22Rv1 (cell line): ENCODE measurements at regions not wholly inside any gene's neighbourhood (a gene's known extent, or its start where the extent isn't known, plus 50 kb on each side); places are given as distances from the start of the nearest gene placed in this dataset.
"Not testable (repeated sequence)": the region's sequence is repeated elsewhere in the genome, so short reads cannot be mapped to it uniquely, and the experiment has no call there.

Experiments
- H3K27ac ChIP-seq: fragments of 450-650 bp; 2 replicates; pipeline ENCODE4 v1.5.1; 2017
- CTCF ChIP-seq: fragments of 450-650 bp; IDR thresholded peaks from 2 replicates; pipeline ENCODE4 v1.5.1; 2017; ENCODE audit warnings: mild to moderate bottlenecking
- ZFX ChIP-seq: fragments of 450-650 bp; IDR thresholded peaks from 2 replicates; pipeline ENCODE4 v1.6.1; 2017; ENCODE audit warnings: antibody characterized with exemption, borderline replicate concordance

DNA sequence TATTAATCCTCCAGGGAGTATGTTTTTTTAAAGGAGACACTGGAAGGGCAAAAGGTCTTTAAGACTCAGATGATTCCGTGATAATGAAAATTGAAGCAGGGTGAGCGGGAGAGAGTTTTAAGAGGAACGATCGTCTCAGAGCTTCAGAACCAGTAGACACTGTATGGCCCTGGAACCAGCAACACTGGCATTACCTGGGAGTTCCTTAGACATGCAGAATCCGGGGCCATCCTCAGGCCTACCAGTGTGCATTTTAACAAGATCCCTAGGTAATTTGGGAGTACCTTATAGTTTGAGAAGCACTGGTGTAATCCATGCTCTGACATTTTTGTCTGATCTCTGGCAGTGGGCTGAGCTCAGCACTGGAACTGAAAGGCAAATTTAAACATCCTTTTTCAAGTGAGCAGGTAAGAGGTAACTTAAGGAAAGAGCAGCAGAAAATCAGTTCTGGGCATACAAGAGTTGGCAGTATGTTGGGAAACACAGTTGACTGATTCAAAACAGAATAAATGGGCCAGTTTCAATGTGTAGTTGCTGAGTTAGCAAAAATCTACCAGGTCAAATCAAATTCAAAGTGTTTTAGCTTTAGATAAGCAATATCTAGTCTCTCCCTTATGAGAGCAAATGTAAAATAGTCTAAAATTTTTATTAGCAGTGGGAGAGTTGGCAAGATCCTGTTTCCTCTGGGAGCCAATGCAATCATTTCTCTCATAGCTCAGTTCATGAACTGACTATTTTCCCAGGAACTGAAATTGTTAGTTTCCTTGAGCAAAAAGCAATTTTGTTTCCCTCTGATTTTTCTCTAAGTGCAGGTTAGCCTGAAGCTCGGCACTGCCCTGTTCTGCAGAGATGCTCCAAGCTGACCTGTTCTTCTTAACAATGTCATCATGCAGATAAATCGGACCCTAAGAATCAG, 97.2 kb upstream of the ELMO1 start:
- H3K27ac ChIP-seq, result no peak overlapping the region
- no peak for TF ChIP-seq ZFX
- TF ChIP-seq CTCF, result no peak

- TF ChIP-seq ZFX (no peak), CTCF (no peak)
- no peak overlapping the region for H3K27ac ChIP-seq
Observed at GRCh38 chr7:37546677-37547076, 98.0 kb upstream of the ELMO1 start.

GRCh38 chr7:37549076-37549931, 100.6 kb upstream of the ELMO1 start:
- H3K27ac ChIP-seq, result no peak overlapping the region
- TF ChIP-seq CTCF, result no peak
- TF ChIP-seq ZFX, result no peak

- no peak overlapping the region for H3K27ac ChIP-seq
- TF ChIP-seq ZFX (no peak), CTCF (no peak)
Observed at GRCh38 chr7:37550426-37550825, 101.8 kb upstream of the ELMO1 start.

DNA sequence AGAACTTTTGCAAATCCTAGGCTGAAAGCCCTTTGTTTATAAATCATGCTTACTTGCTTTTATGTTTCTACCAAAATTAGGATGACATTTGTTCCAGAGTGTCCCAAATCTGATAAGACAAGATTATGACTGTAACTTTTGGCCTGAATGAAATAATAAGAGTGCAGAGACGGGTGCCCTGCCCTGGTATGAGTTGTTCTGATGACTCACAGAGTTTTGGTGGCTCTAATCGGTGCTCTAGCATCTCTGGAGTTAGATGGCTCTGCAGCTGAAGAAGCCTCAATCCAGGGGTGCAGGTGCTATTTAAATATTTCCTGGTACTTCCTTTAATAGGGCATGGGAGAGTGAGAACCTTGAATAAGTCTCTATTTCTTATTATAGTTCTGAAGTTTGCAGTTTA, 102.2 kb upstream of the ELMO1 start:
- no peak for TF ChIP-seq CTCF
- no peak for TF ChIP-seq ZFX
- H3K27ac ChIP-seq, result no peak overlapping the region

DNA sequence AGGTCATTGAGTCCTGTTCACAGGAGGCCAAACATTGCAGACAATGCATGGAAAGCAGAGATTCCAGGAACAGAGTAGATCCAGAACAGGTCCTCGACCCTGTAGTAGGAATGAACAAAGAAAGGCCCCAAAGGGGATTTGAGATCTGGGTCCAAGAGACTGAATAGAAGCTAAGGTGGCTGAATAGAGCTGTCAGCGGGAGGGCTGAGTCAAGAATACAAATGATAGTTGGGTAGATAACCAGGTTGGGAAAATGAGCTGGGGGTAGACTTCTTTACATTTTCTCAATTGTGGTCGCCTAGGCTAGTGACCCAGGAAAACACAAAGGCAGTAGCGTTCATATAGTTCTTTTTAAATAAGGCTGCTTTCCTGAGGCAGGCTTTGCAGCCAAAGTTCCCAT, 103.4 kb upstream of the ELMO1 start:
- no peak for TF ChIP-seq ZFX
- TF ChIP-seq CTCF, result no peak
- no peak overlapping the region for H3K27ac ChIP-seq

DNA sequence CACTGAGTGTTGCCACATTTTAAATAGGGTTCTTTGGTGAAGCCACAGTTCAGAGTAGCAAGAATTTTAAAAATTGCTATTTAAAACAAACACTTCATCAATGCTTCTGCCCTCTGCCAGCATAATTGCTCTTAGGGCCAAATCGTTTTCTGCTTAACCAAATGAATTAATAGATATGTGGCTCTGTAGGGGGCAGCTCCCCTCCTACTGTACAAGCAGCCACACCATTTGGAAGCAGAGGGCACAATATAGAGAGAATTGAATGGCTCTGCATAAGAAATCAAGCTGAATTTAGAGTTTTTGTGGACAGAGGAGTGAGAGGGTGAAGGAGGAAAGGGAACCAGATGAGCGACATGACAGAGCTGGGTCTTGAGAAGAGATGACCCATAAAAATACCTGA, 103.8 kb upstream of the ELMO1 start:
- H3K27ac ChIP-seq, result not testable (repeated sequence)
